Activated T-cell treated with anti-CD3 and anti-CD28 coated beads, Interleukin-2, amount 50 U/mL, for 48 hours (primary cell): ENCODE measurements at regions not wholly inside any gene's neighbourhood (a gene's known extent, or its start where the extent isn't known, plus 50 kb on each side); places are given as distances from the start of the nearest gene placed in this dataset.
"Not testable (repeated sequence)": the region's sequence is repeated elsewhere in the genome, so short reads cannot be mapped to it uniquely, and the experiment has no call there.

Experiments
- DNase-seq, 2 experiments: peaks; one replicate each; pipeline ENCODE4 v3.0.0-alpha.2; 2020

- no peak for DNase-seq
These were observed 120.9 kb upstream of the MAGI3 start for GRCh38 chr1:113269168-113269963.

GRCh38 chr1:113271039-113271438 lies 119.3 kb upstream of the MAGI3 start:
- no peak for DNase-seq

GRCh38 chr1:113275083-113275482 lies 115.2 kb upstream of the MAGI3 start:
- no peak for DNase-seq

- DNase-seq = no peak
These were observed 114.6 kb upstream of the MAGI3 start for GRCh38 chr1:113275691-113276090.

DNA sequence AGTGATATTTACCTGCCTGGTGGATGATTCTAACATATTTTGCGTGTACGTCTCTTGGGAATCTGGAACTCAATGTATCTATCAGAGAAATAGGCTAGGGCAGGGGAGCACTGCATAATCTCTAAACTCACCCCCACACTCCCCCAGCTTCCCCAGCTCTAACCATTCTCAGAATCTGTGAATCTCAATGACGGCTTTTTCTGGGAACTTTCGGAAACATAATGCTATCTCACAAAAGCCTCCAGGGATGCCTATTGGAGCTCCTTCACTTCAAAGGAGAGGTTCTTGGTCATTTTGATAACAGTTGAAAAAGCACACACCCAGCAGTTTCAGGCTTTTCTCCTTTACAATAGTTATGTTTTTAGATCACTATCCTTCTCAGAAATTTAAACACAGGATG lies 113.8 kb upstream of the MAGI3 start:
- no peak for DNase-seq

GRCh38 chr1:113278371-113278770 lies 111.9 kb upstream of the MAGI3 start:
- no peak for DNase-seq

DNA sequence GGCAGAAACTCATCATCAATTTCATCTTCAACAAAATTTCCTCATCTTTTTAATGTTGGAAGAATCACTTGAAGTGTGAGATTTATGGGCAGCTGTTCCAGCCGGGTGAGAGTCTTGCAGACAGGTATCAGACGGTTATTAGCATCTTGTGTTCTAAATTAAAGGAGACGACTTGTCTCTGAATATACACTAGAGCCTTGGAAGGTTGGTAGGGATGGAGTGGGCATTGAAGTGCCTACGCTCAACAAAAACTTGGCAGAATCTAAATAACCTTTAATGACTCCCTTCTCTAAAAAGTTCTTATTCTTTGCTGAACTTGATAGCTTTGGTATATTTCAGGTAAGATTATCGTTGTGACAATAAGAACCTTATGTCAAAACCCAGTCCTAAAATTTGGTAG lies 111.5 kb upstream of the MAGI3 start:
- no peak for DNase-seq

DNA sequence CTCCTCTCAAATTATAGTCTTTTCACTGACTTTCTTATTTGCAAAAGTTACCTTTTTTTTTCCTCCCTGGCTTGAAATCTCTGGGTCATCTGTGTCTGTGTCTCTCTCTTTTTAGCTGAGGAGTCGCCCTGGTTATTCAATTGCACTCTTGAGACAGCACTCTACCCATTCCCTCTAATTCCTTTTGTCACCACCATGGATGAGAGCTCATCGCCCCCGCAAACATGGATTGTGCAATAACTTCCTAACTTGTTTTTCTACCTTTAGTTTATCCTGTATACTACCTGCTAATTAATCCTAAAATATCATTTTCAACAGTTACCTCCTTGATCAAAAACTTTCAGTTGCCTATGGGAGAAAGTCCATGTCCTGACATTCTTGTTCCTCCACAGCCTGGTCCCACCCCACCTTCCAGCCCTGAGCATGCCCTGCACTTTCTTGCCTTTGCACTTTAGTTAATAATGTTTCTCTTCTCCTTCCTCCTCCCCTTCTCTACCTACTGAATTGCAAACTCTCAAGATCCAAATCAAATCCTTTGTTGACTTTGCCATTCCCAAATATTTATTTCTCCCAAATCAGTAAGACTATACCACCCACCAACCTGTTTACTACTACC lies 110.4 kb upstream of the MAGI3 start:
- DNase-seq = no peak

DNA sequence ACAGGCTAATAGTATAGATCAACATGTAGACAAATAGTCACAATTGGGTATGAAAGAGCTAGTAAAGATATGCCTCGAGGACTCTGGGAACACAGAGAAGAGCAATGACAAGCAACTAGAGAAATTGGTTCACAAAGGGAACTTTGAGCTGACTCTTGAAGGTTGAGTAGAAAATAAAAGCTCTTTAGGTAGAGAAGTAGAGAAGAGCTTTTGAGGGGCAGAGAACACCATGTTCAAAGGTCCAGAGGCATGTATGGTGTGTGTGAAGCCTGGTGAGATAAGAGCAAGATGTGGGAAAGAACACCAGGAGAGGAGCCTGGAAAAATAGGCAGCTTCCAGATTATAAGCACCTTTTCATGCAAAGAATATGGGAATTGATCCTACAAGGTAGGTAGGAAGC lies 109.7 kb upstream of the MAGI3 start:
- DNase-seq = no peak

GRCh38 chr1:113281550-113281949 lies 108.8 kb upstream of the MAGI3 start:
- no peak for DNase-seq

DNA sequence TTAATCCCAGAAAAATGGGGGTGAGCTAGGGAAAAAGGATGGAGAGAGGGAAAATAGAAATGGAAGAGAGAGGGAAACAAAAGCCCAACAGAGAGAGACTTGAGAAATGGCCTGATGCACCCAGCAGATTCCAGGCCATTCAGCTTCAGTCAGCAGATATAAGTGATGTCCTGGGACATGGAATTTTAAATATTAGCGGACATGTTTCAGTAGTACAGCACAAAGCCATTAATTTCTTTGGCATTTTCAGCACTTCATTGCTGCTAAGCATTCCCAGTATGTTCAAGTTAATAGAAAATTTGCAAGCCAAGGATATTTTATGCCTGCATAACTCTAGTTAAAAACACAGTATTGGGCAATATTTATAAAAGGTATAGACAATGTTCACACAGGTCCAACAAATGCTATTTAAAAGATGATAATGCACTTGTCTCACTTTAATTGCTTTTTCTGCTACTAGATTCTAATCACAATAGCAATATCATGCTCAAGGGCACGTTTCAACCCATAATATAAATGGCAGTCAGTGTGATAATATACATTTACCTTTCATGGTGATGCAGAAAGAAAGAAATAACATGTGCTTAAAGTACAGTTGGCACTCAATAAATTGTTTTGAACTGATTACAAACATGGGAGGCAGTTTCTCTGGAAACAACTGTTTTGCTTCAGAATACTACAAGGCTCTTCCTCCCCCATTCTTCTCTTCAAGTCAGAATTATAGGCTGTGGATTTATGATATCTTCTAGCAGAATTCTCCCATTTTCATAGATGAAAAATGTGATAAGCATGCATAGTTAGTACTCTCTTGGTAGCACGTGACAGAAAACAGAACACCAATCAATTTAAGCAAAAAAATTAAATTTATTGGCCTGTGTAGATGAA lies 108.1 kb upstream of the MAGI3 start:
- DNase-seq = no peak

DNA sequence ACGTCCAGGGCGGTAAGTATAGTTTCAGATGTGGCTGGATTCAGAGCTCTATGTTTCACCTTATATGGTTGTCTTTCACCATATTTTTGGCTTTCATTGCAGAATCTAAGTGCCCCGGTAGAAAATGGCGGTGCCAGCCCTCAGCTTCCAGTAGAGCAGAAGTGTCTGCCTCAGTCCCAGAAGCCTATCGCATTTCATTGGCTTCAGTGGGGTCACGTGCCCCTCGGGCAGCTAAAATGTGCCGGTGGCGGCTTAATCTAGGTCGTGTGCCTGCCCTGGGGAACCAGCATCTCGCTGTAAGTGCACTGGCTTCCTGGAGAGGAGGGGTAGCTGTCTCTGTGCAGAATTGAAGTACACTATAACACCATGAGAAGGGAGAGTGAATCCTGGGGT lies 107.4 kb upstream of the MAGI3 start:
- DNase-seq = no peak

- no peak for DNase-seq
These were observed 106.4 kb upstream of the MAGI3 start for GRCh38 chr1:113283914-113284313.

DNA sequence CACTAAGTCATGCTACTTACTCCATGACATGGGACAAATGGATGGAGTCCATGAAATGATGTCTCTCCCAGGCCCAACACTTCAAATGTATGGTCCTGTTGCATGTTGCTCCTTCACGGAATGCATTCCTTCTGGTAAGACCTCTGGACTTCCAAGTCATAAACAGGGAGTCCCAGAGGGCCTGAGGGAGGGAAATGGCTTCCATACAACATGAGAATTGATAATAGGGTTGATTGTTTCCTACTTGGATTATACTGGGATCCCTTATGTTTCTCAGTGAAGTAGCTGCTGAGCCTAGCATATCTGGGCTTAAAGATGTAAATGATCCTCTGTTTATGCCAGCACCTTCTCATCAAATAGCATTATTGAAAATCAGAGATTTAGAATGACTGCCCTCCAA lies 104.2 kb upstream of the MAGI3 start:
- no peak for DNase-seq

- DNase-seq = no peak
These were observed 98.3 kb upstream of the MAGI3 start for GRCh38 chr1:113291777-113292602.

- no peak for DNase-seq
These were observed 97.6 kb upstream of the MAGI3 start for GRCh38 chr1:113292603-113293255.

- no peak for DNase-seq
These were observed 97.1 kb upstream of the MAGI3 start for GRCh38 chr1:113293256-113293626.

DNA sequence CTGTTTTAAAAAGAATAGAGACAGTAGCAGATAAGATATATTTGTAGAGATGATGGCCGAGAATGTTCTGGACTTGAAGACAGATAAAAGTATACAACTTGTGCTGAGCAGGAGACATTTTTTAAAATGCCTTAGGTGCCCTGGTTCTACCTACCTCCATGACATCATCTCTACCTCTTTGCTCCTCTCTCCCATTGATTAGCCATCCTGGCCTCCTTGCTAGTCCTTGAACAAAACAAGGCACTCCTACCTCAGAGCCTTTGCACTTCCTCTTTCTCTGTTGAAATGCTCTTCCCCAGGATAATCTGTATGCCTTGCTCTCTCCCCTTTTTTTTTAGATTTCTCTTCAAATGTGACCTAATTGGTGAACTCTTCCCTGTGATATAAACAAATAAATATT lies 92.6 kb upstream of the MAGI3 start:
- no peak for DNase-seq

GRCh38 chr1:113298941-113299340 lies 91.4 kb upstream of the MAGI3 start:
- DNase-seq = no peak

GRCh38 chr1:113302636-113303035 lies 87.7 kb upstream of the MAGI3 start:
- no peak for DNase-seq

GRCh38 chr1:113303267-113303666 lies 87.0 kb upstream of the MAGI3 start:
- DNase-seq = no peak

DNA sequence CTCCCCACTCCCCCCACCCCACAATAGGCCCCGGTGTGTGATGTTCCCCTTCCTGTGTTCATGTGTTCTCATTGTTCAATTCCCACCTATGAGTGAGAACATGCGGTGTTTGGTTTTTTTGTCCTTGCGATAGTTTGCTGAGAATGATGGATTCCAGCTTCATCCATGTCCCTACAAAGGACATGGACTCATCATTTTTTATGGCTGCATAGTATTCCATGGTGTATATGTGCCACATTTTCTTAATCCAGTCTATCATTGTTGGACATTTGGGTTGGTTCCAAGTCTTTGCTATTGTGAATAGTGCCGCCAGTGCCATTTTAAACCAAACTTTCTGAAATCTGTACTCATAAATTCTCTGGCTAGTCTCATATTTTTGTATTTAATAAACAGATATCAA lies 85.3 kb upstream of the MAGI3 start:
- not testable (repeated sequence) for DNase-seq
